HEK293 (cell line): ENCODE measurements at regions not wholly inside any gene's neighbourhood (a gene's known extent, or its start where the extent isn't known, plus 50 kb on each side); places are given as distances from the start of the nearest gene placed in this dataset.

Experiments used
- ATF2 ChIP-seq: fragments of 450-650 bp; formaldehyde crosslinking; IDR thresholded peaks from 2 replicates; pipeline ENCODE4 v1.5.1; 2016; ENCODE audit warnings: missing biosample characterization, missing genetic modification characterization, low read depth
- HOXA7 ChIP-seq: sonication (generic); formaldehyde crosslinking; IDR thresholded peaks from 2 replicates; pipeline ENCODE4 v1.8.1; 2022; ENCODE audit warnings: missing genetic modification reagents, borderline replicate concordance
- KLF17 ChIP-seq: fragments of 450-650 bp; formaldehyde crosslinking; IDR thresholded peaks from 2 replicates; pipeline ENCODE4 v1.5.1; 2016; ENCODE audit warnings: missing biosample characterization, missing genetic modification characterization
- SALL2 ChIP-seq: fragments of 450-650 bp; formaldehyde crosslinking; IDR thresholded peaks from 2 replicates; pipeline ENCODE4 v1.5.0; 2017; ENCODE audit warnings: missing biosample characterization, mild to moderate bottlenecking, missing genetic modification characterization, borderline replicate concordance
- YY1 ChIP-seq: fragments of 450-650 bp; formaldehyde crosslinking; IDR thresholded peaks from 2 replicates; pipeline ENCODE4 v1.5.1; 2018; ENCODE audit warnings: missing biosample characterization, missing genetic modification characterization
- ZNF18 ChIP-seq: fragments of 450-650 bp; formaldehyde crosslinking; IDR thresholded peaks from 2 replicates; pipeline ENCODE4 v1.5.1; 2016; ENCODE audit warnings: missing biosample characterization, missing genetic modification characterization
- ZNF184 ChIP-seq: fragments of 450-650 bp; IDR thresholded peaks from 2 replicates; pipeline ENCODE4 v1.5.1; 2018; ENCODE audit warnings: missing biosample characterization, mild to moderate bottlenecking, missing genetic modification characterization
- ZNF366 ChIP-seq: fragments of 450-650 bp; formaldehyde crosslinking; conservative IDR thresholded peaks from 2 replicates; pipeline ENCODE4 v1.5.1; 2016; ENCODE audit warnings: missing biosample characterization, missing genetic modification characterization
- ZNF510 ChIP-seq: fragments of 450-650 bp; formaldehyde crosslinking; IDR thresholded peaks from 2 replicates; pipeline ENCODE4 v1.5.1; 2018; ENCODE audit warnings: mild to moderate bottlenecking, missing genetic modification characterization, missing biosample characterization; ENCODE audit not compliant: insufficient replicate concordance
- ZNF544 ChIP-seq: fragments of 450-650 bp; formaldehyde crosslinking; IDR thresholded peaks from 2 replicates; pipeline ENCODE4 v1.5.0; 2017; ENCODE audit warnings: missing biosample characterization, missing genetic modification characterization
- ZNF549 ChIP-seq: fragments of 450-650 bp; IDR thresholded peaks from 2 replicates; pipeline ENCODE4 v1.5.1; 2018; ENCODE audit warnings: missing biosample characterization, missing genetic modification characterization, mild to moderate bottlenecking, inconsistent platforms, moderate library complexity
- ZNF768 ChIP-seq: fragments of 450-650 bp; formaldehyde crosslinking; IDR thresholded peaks from 2 replicates; pipeline ENCODE4 v1.5.1; 2018; ENCODE audit warnings: missing biosample characterization, mild to moderate bottlenecking, missing genetic modification characterization
- TF ChIP-seq, protein P1 (sequence below): fragments of 450-650 bp; formaldehyde crosslinking; IDR thresholded peaks from 2 replicates; pipeline ENCODE4 v1.5.1; 2016; ENCODE audit warnings: missing biosample characterization, missing genetic modification characterization
- TF ChIP-seq, protein P2 (sequence below): IDR thresholded peaks from 2 replicates; pipeline ENCODE4 v1.6.1; 2011; ENCODE audit warnings: mild to moderate bottlenecking, low read depth, low read length, borderline replicate concordance

GRCh38 chr5:168006456-168007130, 284.9 kb upstream of the WWC1 start:
- TF ChIP-seq ZNF549 (no peak), ZNF510 (tag by site-specific recombination) (no peak), YY1 (tag by site-specific recombination) (no peak), ZNF184 (tag by site-specific recombination) (no peak), KLF17 (tag by site-specific recombination) (no peak), SALL2 (tag by site-specific recombination) (no peak), ZNF366 (tag by site-specific recombination) (no peak), ZNF18 (tag by site-specific recombination) (no peak), ATF2 (tag by site-specific recombination) (no peak), ZNF544 (no peak), ZNF768 (tag by site-specific recombination) (no peak), HOXA7 (CRISPR knock-in tag) (no peak)
- TF ChIP-seq, protein P1, sequence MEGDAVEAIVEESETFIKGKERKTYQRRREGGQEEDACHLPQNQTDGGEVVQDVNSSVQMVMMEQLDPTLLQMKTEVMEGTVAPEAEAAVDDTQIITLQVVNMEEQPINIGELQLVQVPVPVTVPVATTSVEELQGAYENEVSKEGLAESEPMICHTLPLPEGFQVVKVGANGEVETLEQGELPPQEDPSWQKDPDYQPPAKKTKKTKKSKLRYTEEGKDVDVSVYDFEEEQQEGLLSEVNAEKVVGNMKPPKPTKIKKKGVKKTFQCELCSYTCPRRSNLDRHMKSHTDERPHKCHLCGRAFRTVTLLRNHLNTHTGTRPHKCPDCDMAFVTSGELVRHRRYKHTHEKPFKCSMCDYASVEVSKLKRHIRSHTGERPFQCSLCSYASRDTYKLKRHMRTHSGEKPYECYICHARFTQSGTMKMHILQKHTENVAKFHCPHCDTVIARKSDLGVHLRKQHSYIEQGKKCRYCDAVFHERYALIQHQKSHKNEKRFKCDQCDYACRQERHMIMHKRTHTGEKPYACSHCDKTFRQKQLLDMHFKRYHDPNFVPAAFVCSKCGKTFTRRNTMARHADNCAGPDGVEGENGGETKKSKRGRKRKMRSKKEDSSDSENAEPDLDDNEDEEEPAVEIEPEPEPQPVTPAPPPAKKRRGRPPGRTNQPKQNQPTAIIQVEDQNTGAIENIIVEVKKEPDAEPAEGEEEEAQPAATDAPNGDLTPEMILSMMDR (tag by site-specific recombination): no peak
- TF ChIP-seq, protein P2, sequence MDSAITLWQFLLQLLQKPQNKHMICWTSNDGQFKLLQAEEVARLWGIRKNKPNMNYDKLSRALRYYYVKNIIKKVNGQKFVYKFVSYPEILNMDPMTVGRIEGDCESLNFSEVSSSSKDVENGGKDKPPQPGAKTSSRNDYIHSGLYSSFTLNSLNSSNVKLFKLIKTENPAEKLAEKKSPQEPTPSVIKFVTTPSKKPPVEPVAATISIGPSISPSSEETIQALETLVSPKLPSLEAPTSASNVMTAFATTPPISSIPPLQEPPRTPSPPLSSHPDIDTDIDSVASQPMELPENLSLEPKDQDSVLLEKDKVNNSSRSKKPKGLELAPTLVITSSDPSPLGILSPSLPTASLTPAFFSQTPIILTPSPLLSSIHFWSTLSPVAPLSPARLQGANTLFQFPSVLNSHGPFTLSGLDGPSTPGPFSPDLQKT: no peak
